Endodermal cell (in vitro differentiated cells): ENCODE measurements at regions not wholly inside any gene's neighbourhood (a gene's known extent, or its start where the extent isn't known, plus 50 kb on each side); places are given as distances from the start of the nearest gene placed in this dataset.
"Not testable (repeated sequence)": the region's sequence is repeated elsewhere in the genome, so short reads cannot be mapped to it uniquely, and the experiment has no call there.

Experiments used
- DNase-seq: peaks from one replicate; pipeline ENCODE4 v3.0.0-alpha.2; 2017
- H3K27ac ChIP-seq: 2 replicates; pipeline ENCODE4 v1.5.1; 2013; ENCODE audit warnings: mild to moderate bottlenecking, low read depth, low read length, moderate library complexity
- H3K27me3 ChIP-seq: 2 replicates; pipeline ENCODE4 v1.6.1; 2013; ENCODE audit warnings: mild to moderate bottlenecking, low read length, moderate library complexity; ENCODE audit not compliant: insufficient read depth, control insufficient read depth, poor library complexity, severe bottlenecking
- H3K36me3 ChIP-seq: 2 replicates; pipeline ENCODE4 v1.7.0; 2013; ENCODE audit warnings: mild to moderate bottlenecking, low read length, moderate library complexity; ENCODE audit not compliant: control insufficient read depth, insufficient read depth
- H3K4me1 ChIP-seq: one replicate; pipeline ENCODE4 v1.7.0; 2013; ENCODE audit warnings: low read length; ENCODE audit not compliant: control insufficient read depth, insufficient read depth
- H3K4me3 ChIP-seq: 2 replicates; pipeline ENCODE4 v1.5.1; 2013; ENCODE audit warnings: mild to moderate bottlenecking, low read length, moderate library complexity
- H3K9ac ChIP-seq: 2 replicates; pipeline ENCODE4 v1.6.1; 2013; ENCODE audit warnings: mild to moderate bottlenecking, low read length, moderate library complexity; ENCODE audit not compliant: poor library complexity, severe bottlenecking; ENCODE audit errors: extremely low read depth
- H3K9me3 ChIP-seq: 2 replicates; pipeline ENCODE4 v1.6.1; 2013; ENCODE audit warnings: mild to moderate bottlenecking, low read length, moderate library complexity; ENCODE audit not compliant: control insufficient read depth
- H3K27ac Mint-ChIP-seq: 2 replicates; pipeline ENCODE4 v1.8.0; 2020; ENCODE audit warnings: mixed read lengths
- H3K27me3 Mint-ChIP-seq: 2 replicates; pipeline ENCODE4 v1.8.0; 2021; ENCODE audit warnings: mild to moderate bottlenecking, mixed read lengths; ENCODE audit not compliant: insufficient read depth
- H3K36me3 Mint-ChIP-seq: 2 replicates; pipeline ENCODE4 v1.8.0; 2020; ENCODE audit warnings: low read depth, mixed read lengths
- H3K4me1 Mint-ChIP-seq: 2 replicates; pipeline ENCODE4 v1.8.0; 2020; ENCODE audit warnings: mixed read lengths
- H3K4me3 Mint-ChIP-seq: 2 replicates; pipeline ENCODE4 v1.8.0; 2020; ENCODE audit warnings: mild to moderate bottlenecking, moderate library complexity, mixed read lengths
- H3K9me3 Mint-ChIP-seq: 2 replicates; pipeline ENCODE4 v1.8.0; 2020; ENCODE audit warnings: mild to moderate bottlenecking, mixed read lengths
- CTCF ChIP-seq: fragments of 200-600 bp; sonication (generic); conservative IDR thresholded peaks from 2 replicates; pipeline ENCODE4 v1.5.0; 2021; ENCODE audit warnings: antibody characterized with exemption, mild to moderate bottlenecking
- WGBS, 2 experiments: methylation state at CpG; one replicate each; pipeline versions ENCODE4 v1.1.5 to v1.1.7; 2013; ENCODE audit warnings: missing lambda C conversion rate in 2 of 2, mixed read lengths in 1 of 2; ENCODE audit not compliant: insufficient coverage in 1 of 2, insufficient read length in 1 of 2; 5-methylcytosine and 5-hydroxymethylcytosine counted together

- not testable (repeated sequence) for H3K36me3 Mint-ChIP-seq, H3K27ac Mint-ChIP-seq, H3K4me3 Mint-ChIP-seq, DNase-seq, H3K9me3 ChIP-seq, H3K4me3 ChIP-seq, H3K36me3 ChIP-seq, H3K4me1 ChIP-seq, H3K27me3 Mint-ChIP-seq, H3K27ac ChIP-seq, H3K27me3 ChIP-seq, H3K9ac ChIP-seq, H3K4me1 Mint-ChIP-seq
- peaks cover 15% of the 10 kb centered on the region for H3K9me3 Mint-ChIP-seq
- WGBS, 2 experiments, result 86 to 92% methylated on average over 8 to 9 of the region's 9 CpGs
Measured at GRCh38 chr10:29363930-29364329, 75.1 kb downstream of the LYZL1 start.

GRCh38 chr10:29366206-29366605 is 77.3 kb downstream of the LYZL1 start:
- 60 to 93% methylated on average over 3 to 27 of the region's 27 CpGs for WGBS, 2 experiments
- not testable (repeated sequence) for DNase-seq, H3K9me3 ChIP-seq, H3K36me3 ChIP-seq, H3K27me3 ChIP-seq, H3K4me1 ChIP-seq, H3K9ac ChIP-seq, H3K27ac ChIP-seq, H3K27me3 Mint-ChIP-seq, H3K27ac Mint-ChIP-seq, H3K4me3 Mint-ChIP-seq, H3K4me1 Mint-ChIP-seq, H3K4me3 ChIP-seq, H3K36me3 Mint-ChIP-seq
- peaks cover 15% of the 10 kb centered on the region for H3K9me3 Mint-ChIP-seq

- Mint-ChIP-seq H3K4me1 (no peaks in the 10 kb centered on the region), H3K27ac (no peak overlapping the region), H3K9me3 (peaks cover 20% of the 10 kb centered on the region), H3K27me3 (peaks cover 3% of the 10 kb centered on the region), H3K4me3 (no peak overlapping the region), H3K36me3 (peaks cover 4% of the 10 kb centered on the region)
- no peak for TF ChIP-seq CTCF
- H3K27ac ChIP-seq, result no peak overlapping the region
- no peak overlapping the region for H3K9ac ChIP-seq
- H3K9me3 ChIP-seq, result peaks cover 13% of the 10 kb centered on the region
- no peaks in the 10 kb centered on the region for H3K36me3 ChIP-seq
- DNase-seq, result no peak
- H3K27me3 ChIP-seq, result no peaks in the 10 kb centered on the region
- H3K4me1 ChIP-seq, result no peaks in the 10 kb centered on the region
- H3K4me3 ChIP-seq, result no peak overlapping the region
- WGBS, 2 experiments, result 90 to 96% methylated on average over 3 to 5 of the region's 5 CpGs
Measured at GRCh38 chr10:29369419-29369818, 80.5 kb downstream of the LYZL1 start.

- Histone ChIP-seq H3K4me1 (no peaks in the 10 kb centered on the region), H3K36me3 (no peaks in the 10 kb centered on the region), H3K27ac (no peak overlapping the region), H3K9me3 (peaks cover 12% of the 10 kb centered on the region), H3K27me3 (no peaks in the 10 kb centered on the region), H3K4me3 (no peak overlapping the region), H3K9ac (no peak overlapping the region)
- Mint-ChIP-seq H3K36me3 (peaks cover 4% of the 10 kb centered on the region), H3K9me3 (peaks cover 19% of the 10 kb centered on the region), H3K4me1 (no peaks in the 10 kb centered on the region), H3K4me3 (no peak overlapping the region), H3K27ac (no peak overlapping the region), H3K27me3 (peaks cover 3% of the 10 kb centered on the region)
- no peak for TF ChIP-seq CTCF
- DNase-seq, result no peak
- WGBS, 2 experiments, result 93 to 94% methylated on average over 14 to 17 of the region's 17 CpGs
Measured at GRCh38 chr10:29370097-29371092, 81.5 kb downstream of the LYZL1 start.
